ENCODE measurements at regions not wholly inside any gene's neighbourhood (a gene's known extent, or its start where the extent isn't known, plus 50 kb on each side); places are given as distances from the start of the nearest gene placed in this dataset.
"Not testable (repeated sequence)": the region's sequence is repeated elsewhere in the genome, so short reads cannot be mapped to it uniquely, and the experiment has no call there.

DNA sequence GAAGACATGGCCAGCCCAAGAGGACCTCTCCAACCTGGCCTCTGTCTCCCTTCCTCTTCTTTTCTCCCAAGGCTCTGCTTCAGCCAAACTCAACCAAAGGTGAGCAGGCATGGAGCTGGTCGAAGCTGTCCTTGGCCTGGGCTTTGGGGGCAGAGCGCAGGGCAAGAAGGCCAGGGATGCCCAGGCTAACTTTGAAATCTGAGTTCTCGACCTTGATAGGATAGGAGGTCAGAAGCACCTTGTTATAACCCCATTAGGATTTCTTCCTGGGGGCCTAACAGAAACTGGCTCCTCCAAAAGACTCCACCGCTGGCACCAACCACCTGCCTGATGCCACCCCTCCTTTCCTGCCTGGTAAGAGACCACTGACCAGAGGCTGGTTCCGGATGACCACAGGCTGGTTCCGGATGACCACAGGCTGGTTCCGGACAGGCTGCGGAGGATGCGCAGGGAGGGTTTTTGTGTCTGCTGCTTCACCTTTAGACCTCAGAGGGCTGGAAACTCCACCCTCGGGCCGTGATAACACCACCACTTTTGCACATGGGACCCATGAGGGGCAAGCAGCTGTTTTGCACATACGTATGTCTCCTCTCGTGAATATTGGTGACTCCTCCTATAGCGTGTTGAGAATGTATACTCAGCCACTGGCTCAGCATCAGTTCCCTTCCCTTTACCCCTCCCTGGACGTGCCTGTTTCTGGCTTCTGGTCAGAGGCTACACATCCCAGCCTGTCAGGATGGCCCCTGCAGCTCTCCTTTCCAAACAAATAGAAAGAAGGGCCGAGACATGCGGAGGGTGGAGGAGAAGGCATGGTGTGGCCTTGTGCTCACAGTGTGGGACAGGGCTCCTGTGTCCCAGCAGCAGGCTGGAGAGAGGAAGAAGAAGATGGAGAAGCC, 140.1 kb downstream of the DNAJB6 start:
- DNase-seq (ENCODE audit: low read depth): no peak
- no peak overlapping the region for H3K4me3 ChIP-seq (ENCODE audit: low read length)
- no peak for TF ChIP-seq CTCF (conservative IDR thresholded peaks at IDR 0.05; ENCODE audit: low read depth, low read length)

DNA sequence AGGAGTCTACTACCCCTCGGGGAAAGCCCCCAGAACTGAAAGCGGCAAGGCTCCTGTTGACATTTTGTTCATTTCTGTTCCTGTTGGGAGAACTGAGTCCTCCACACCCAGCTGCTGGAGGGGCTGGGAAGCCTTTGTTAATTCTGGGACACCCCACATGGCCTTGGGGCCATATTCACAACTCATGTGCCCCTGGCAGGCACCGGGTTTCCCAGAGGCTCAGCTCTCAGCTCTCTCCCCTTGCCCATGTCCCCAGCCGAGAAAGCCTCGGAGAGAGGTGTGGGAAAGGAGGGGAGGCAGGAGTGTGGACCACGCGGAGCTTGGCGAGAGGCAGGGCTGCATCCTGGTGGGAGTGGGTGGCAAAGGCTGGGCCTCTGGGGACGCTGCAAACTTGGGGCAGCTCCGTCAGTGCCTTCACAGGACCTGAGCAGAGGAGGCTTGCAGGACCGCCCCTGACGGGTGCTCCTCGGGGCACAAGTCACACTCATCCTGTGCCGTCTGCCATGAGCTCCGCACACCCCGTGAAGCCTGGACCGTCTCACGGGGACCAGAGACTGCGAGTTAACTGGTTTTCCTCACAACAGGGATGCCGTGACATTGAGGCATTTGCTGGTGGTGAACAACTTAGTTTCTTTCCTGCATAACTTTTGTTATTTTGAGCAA, 140.9 kb downstream of the DNAJB6 start:
- TF ChIP-seq CTCF (conservative IDR thresholded peaks at IDR 0.05; ENCODE audit: low read depth, low read length): no peak
- no peak for DNase-seq (ENCODE audit: low read depth)

GRCh38 chr7:157478611-157479010, 141.8 kb downstream of the DNAJB6 start:
- not testable (repeated sequence) for DNase-seq (ENCODE audit: low read depth); H3K4me3 ChIP-seq (ENCODE audit: low read length)

More for the DNA sequence above, 140.9 kb downstream of the DNAJB6 start:
- H3K4me3 ChIP-seq (ENCODE audit: low read length): no peak overlapping the region

- TF ChIP-seq CTCF (conservative IDR thresholded peaks at IDR 0.05; ENCODE audit: low read depth, low read length): no peak
- DNase-seq (ENCODE audit: low read depth): no peak
- H3K4me3 ChIP-seq (ENCODE audit: low read length): no peak overlapping the region
Measured at GRCh38 chr7:157479326-157479725, 142.5 kb downstream of the DNAJB6 start.

DNA sequence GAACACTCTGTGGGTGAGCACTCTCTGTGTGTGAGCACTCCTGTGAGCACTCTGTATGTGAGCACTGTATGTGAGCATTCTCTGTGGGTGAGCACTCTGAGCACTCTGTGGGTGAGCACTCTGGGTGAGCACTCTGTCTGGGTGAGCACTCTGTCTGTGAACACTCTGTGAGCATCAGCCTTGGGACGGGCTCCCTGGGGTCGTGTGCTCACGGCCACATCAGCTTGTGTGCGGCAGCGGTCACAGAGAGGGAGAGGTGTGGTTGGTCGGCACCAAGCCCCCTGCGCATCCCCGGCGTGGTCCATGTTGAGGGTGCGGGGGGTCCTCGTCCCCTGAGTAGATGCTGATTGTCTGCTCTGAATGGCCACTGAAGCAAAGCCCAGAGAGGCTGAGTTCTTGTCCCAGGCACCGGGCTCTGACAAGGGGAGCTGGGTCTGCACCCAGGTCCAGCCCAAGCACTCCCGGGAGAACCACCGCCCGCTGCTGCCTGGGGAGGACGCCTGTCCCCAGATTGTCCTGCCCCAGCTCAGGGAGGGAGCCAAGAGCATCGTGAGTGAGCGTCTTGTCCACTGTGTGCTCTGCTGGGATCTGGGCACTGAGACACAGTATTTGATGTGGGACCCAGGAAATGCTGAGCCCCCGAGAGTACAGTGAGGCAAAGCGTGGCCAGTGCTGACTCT, 143.7 kb downstream of the DNAJB6 start:
- no peak for DNase-seq (ENCODE audit: low read depth)

DNA sequence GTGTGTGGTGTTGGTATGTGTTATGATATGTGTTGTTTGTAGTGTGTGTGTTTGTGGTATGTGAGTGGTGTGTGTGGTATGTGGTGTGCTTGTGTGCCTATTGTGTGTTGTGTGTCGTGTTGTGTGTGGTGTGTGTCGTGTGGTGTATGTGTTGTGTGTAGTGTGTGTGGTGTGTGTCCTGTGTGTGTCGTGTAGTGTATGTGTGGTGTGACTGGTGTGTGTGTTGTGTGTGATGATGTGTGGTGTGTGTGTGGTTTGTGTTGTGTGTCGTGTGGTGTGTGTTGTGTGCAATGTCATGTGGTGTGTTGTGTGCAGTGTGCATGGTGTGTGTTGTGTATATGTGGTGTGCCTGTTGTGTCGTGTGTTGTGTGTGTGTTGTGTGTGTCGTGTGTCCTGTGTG, 144.6 kb downstream of the DNAJB6 start:
- no peak for TF ChIP-seq CTCF (conservative IDR thresholded peaks at IDR 0.05; ENCODE audit: low read depth, low read length)
- DNase-seq (ENCODE audit: low read depth): no peak
- no peak overlapping the region for H3K4me3 ChIP-seq (ENCODE audit: low read length)

More for the DNA sequence above, 143.7 kb downstream of the DNAJB6 start:
- TF ChIP-seq CTCF (conservative IDR thresholded peaks at IDR 0.05; ENCODE audit: low read depth, low read length): no peak
- H3K4me3 ChIP-seq (ENCODE audit: low read length): no peak overlapping the region

- no peak for DNase-seq (ENCODE audit: low read depth)
- no peak overlapping the region for H3K4me3 ChIP-seq (ENCODE audit: low read length)
- no peak for TF ChIP-seq CTCF (conservative IDR thresholded peaks at IDR 0.05; ENCODE audit: low read depth, low read length)
Measured at GRCh38 chr7:157482025-157482424, 145.2 kb downstream of the DNAJB6 start.
